ENCODE measurements at regions not wholly inside any gene's neighbourhood (a gene's known extent, or its start where the extent isn't known, plus 50 kb on each side); places are given as distances from the start of the nearest gene placed in this dataset.
"Not testable (repeated sequence)": the region's sequence is repeated elsewhere in the genome, so short reads cannot be mapped to it uniquely, and the experiment has no call there.

DNA sequence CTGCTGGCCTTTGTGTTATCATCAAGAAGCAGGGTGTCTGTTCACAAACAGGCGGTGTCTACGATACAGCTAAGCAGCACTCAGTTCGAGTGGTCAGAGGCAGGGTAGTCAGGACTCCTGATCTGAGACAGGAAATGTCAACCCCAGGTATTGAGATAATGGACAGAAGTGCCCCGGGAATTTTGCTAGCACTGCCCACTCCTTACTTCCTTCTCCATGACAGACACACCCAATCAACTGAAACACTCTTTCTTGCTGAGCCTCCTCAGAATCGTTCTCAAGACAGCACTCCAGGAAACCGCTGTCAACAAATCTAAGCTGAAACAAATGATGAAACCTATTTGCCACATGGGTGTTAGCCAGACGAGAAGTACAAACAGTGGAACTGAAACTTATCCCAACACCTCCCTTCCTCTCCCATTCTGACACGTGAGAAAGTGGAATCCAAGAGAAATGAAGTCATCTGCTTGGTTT, 109.3 kb downstream of the GTF2IRD2B start:
- not testable (repeated sequence) for H3K27ac Mint-ChIP-seq, H3K4me3 Mint-ChIP-seq, H3K27me3 Mint-ChIP-seq

DNA sequence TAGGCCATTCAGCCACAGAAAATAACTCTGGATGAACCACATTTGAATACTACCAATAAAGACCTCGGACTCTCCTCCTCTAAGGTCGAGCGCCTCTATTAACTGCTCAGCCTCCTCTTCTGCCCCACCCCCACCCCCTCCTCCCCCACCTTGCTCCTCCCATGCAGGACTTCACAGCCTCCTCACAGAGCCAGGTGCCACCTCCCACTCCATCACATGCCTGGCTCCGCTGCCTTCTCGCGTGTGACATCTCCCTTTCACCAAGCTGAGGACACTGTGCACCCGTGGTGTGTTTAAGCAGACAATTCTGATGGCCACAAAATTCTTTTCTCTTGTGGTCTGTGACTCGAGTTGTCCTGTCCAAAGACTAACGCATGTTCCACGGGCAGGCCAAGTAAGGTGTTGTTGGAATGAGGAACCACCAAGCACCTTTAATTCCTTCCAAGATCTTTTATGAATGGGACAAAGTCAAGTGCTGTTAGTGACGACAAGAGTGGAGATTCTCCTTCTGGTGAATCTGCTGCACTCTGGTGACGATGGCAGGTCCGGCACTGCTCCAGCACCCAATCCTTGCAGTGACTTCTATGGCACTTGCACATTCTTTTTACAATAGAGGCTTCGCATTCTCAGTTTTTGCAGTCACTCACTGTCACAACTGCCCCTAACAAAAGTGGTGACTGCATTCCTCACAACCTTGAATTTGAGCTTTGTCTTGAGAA, 113.1 kb downstream of the GTF2IRD2B start:
- H3K4me3 Mint-ChIP-seq; DNase-seq; ATAC-seq; H3K27ac Mint-ChIP-seq; H3K36me3 Mint-ChIP-seq; H3K27me3 Mint-ChIP-seq; CTCF ChIA-PET; H3K9me3 Mint-ChIP-seq (ENCODE audit: low read depth); H3K4me1 Mint-ChIP-seq: not testable (repeated sequence)

More for the DNA sequence above, 109.3 kb downstream of the GTF2IRD2B start:
- ATAC-seq; H3K4me1 Mint-ChIP-seq; CTCF ChIA-PET; H3K9me3 Mint-ChIP-seq (ENCODE audit: low read depth); H3K36me3 Mint-ChIP-seq; DNase-seq: not testable (repeated sequence)

DNA sequence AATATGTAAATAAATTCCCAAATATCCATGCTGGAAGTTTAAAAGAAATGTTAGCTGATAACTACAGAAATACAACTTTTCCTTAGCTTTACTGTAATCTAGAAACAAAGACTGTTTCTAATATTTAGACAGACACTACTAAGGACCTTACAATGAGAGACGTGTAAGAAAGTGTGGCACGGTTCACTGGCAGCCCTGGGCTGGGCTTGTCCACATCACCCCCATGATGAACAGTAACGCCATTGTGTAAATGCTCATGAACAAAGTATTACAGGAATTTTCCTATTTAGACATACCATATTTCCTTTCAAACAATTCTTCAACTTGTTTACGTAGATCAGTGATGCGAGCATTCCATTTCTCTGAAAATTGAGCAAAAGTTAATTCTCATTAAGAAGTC, 123.1 kb downstream of the GTF2IRD2B start:
- ATAC-seq; CTCF ChIA-PET; DNase-seq; H3K4me1 Mint-ChIP-seq; H3K4me3 Mint-ChIP-seq; H3K36me3 Mint-ChIP-seq; H3K27me3 Mint-ChIP-seq; H3K9me3 Mint-ChIP-seq (ENCODE audit: low read depth); H3K27ac Mint-ChIP-seq: not testable (repeated sequence)

DNA sequence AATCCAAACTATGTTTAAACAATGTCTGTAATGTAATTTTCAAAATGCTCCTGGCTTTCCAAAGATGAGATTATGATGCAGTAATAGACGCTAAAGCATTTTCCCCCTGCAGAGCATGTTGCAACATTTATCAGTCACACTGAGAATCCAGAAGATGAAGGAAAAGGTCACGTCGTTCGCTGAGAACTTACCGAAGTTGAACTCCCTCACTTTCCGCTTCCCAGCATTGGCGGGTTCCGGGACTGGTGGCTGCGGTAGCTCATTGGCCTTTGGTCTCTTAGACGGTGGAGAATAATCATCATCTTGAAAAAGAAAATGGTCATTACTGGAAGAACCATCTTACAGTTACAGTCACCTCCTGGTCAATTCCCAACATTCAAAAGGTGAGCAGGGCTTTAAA, 124.6 kb downstream of the GTF2IRD2B start:
- H3K36me3 Mint-ChIP-seq; H3K9me3 Mint-ChIP-seq (ENCODE audit: low read depth); H3K27me3 Mint-ChIP-seq; H3K4me3 Mint-ChIP-seq; H3K4me1 Mint-ChIP-seq; DNase-seq; H3K27ac Mint-ChIP-seq; ATAC-seq; CTCF ChIA-PET: not testable (repeated sequence)

DNA sequence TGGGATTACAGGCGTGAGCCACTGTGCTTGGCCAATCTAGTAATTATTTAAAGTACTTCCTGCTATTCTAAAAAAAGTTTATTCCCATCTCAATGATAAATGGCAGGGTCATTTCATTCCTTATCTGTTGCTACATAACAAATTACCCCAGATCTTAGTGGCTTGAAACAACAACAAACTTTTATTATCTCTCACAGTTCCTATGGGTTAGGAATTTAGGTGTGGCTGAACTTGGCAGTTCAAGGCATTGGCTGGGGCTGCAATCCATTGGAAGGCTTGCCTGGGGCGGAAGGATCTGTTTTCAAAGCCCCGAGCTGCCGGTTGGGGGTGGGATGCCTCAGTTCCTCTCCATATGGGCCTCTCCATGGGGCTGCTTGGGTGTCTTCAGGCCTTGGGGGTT, 133.7 kb downstream of the GTF2IRD2B start:
- H3K4me1 Mint-ChIP-seq; H3K27me3 Mint-ChIP-seq; H3K36me3 Mint-ChIP-seq; H3K27ac Mint-ChIP-seq; CTCF ChIA-PET; H3K4me3 Mint-ChIP-seq; H3K9me3 Mint-ChIP-seq (ENCODE audit: low read depth); ATAC-seq; DNase-seq: not testable (repeated sequence)

DNA sequence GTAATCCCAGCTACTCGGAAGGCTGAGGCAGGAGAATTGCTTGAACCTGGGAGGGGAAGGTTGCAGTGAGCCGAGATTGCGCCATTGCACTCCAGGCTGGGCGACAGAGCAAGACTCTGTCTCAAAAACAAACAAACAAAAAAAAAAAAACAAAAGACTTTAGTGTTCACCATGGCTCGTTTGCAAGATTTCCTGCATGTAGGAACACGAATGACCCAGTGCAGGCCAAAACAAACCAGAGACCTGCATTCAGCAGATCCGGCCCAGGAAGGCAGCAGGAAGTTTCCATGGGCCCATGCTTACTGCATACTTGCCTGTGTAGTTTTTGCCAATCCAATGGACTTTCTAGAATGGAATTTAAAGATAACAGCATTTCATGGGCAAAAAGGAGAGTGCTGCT, 137.2 kb downstream of the GTF2IRD2B start:
- H3K9me3 Mint-ChIP-seq (ENCODE audit: low read depth); H3K36me3 Mint-ChIP-seq; H3K27ac Mint-ChIP-seq; H3K27me3 Mint-ChIP-seq; ATAC-seq; DNase-seq; H3K4me1 Mint-ChIP-seq; CTCF ChIA-PET; H3K4me3 Mint-ChIP-seq: not testable (repeated sequence)

DNA sequence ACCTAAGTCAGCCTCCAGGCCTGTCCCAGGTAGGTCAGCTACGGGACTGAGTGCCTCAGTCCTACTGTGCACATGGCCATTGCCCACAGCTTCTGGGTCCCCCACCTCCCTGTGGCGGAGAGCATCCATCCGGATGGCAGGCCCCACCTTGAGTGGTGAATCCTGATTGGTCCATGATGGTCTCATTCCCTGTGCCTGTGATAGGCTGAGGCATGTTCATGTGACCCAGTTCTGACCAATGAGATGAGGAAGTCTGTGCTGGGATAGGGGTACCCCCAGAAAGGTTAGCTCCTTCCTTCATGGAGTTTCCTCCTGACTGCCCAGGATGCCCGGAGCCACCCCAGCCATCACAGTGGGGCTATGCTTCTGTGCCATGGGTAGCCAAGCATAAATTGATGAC, 138.2 kb downstream of the GTF2IRD2B start:
- H3K4me3 Mint-ChIP-seq; H3K36me3 Mint-ChIP-seq; H3K9me3 Mint-ChIP-seq (ENCODE audit: low read depth); ATAC-seq; H3K27ac Mint-ChIP-seq; H3K4me1 Mint-ChIP-seq; H3K27me3 Mint-ChIP-seq; CTCF ChIA-PET; DNase-seq: not testable (repeated sequence)

DNA sequence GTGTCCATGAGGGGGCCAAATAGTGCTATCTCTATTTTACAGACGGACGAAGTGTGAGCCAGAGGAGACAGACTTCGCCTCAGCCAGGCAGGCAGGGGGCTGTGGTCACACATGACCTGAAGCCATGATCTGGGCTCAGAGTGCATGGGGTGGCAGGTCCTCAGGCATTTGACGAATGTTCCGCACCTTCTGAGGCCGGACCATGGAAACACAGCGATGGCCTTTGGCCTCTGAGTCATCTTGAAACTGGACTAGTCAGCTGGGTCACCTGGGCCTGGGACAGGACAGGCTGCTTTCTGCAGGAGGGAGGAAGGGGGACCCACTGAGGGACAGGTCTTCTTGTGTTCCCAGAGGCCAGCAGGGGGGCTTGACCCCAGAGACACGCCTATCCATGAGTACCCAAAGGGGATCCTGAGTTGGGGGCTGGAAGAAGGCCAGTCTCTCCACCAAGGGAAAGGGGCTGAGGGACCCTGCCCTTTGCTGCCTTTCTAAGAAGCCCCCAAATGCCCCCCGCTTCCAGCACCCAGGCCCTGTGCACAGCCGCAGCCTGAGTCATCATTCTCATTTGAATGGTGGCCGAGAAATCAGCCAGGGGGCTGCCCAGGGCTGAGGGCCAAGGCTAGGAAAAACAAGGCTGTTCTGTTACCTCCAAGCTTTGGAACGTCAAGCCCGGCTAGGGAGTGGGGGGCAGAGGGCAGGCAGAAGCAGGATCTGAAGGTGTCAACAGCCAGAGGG, 142.9 kb downstream of the GTF2IRD2B start:
- CTCF ChIA-PET; H3K36me3 Mint-ChIP-seq; ATAC-seq; H3K27ac Mint-ChIP-seq; H3K4me1 Mint-ChIP-seq; H3K4me3 Mint-ChIP-seq; H3K9me3 Mint-ChIP-seq (ENCODE audit: low read depth); H3K27me3 Mint-ChIP-seq; DNase-seq: not testable (repeated sequence)

DNA sequence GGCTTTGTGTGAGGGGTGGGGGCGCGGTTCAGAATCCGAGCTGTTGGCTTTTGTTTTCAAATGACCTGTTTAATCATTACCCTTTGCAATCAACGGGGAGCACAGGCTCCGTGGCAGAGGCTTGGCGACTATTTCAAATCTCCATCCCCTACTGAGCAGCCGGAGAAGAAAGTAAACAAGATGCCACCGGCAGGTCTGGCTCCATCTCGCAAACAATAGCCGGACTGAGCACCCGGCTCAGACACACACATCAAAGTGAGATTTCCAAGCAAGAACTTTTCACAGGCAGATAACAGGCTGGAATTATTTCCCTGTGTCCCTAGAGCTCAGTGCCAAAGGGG, 143.4 kb downstream of the GTF2IRD2B start:
- H3K27ac Mint-ChIP-seq; H3K9me3 Mint-ChIP-seq (ENCODE audit: low read depth); H3K36me3 Mint-ChIP-seq; DNase-seq; H3K4me1 Mint-ChIP-seq; CTCF ChIA-PET; H3K27me3 Mint-ChIP-seq; ATAC-seq; H3K4me3 Mint-ChIP-seq: not testable (repeated sequence)

DNA sequence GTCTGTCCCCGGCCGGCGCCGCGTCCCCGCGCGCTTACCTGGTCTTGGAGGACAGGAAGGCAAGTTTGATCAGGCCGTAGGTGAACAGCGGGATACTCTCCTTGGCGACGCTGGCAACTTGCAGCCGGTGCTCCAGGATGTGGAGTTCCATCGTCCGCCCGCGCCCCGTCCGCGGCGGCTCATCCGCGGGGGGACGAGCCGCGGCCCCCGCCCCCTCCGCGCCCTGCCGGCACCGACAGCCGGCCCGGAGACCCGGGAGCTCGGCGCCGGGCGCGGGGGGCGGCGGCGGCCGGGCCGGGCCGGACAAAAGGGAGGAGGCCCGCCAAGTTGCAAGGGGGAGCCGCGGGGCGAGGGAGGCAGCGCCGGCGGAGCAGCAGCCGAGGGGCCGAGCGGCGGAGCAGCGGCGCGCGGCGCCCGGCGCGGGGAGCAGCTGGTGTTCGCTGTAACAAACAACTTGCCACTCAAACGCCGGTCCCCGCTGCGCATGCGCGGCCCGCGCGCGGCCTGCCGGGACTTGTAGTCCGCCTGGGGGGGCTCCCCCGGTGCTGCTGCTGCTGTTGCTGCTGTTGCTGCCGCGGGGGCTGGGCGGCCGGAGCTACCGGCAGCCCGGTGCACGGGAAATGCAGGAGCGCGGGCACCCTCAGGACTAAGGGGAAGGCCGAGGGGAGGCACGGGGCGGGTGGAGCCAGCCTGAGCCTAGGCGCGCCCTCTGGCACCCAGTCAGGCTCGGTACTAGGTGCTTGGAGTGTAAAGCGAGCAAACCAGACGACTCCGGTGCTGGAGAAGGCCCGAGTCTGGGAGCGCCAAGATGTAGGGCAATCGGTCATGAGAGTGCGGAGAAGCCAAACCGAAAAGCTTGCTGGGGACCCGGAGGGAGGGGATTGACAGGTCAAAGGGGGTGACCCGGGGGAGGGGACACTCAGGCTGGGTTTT, 145.1 kb downstream of the GTF2IRD2B start:
- H3K27me3 Mint-ChIP-seq; H3K4me1 Mint-ChIP-seq; H3K9me3 Mint-ChIP-seq (ENCODE audit: low read depth); H3K36me3 Mint-ChIP-seq; DNase-seq; CTCF ChIA-PET; H3K27ac Mint-ChIP-seq; H3K4me3 Mint-ChIP-seq: not testable (repeated sequence)
- peak; percentile 96 for ATAC-seq

DNA sequence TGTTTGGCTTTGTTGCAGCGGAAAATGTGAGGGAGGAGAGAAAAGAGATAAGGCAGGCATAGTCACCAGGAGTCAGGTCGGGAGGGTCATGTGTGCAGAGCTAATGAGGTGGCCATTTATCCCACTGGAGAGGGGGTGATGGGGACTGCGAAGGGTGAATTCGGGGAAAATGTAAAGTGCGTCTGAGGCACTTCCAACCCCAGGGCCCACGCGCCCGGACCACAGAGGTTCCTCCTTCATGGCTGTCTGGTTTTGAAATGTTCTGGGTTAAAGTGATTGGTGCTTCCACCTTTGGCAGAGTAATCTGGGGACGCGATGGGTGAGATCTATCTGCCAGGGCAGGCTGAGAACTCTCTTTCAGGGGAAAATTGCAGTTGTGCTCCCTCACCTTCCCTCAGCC, 145.9 kb downstream of the GTF2IRD2B start:
- H3K4me1 Mint-ChIP-seq; DNase-seq; H3K4me3 Mint-ChIP-seq; H3K36me3 Mint-ChIP-seq; H3K9me3 Mint-ChIP-seq (ENCODE audit: low read depth); H3K27me3 Mint-ChIP-seq; ATAC-seq; H3K27ac Mint-ChIP-seq; CTCF ChIA-PET: not testable (repeated sequence)

DNA sequence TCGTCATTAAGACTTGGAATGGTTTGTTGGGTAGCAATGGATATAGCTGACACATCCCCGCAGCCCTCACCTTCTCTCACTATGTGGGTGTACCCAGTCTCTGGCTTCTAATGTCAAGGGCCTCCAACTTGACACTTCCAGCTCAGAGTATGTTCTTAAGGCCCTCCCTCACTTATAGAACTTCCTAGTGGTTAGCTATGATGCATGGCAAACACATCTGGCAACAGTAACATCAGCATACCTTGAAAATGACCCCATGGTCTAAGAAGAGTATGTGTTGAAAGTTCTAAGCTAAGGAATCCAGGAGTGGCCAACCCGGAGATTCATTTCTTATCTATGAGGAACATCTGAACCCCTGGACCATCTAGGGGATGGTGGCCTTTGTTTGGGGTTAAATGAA, 151.2 kb downstream of the GTF2IRD2B start:
- H3K9me3 Mint-ChIP-seq (ENCODE audit: low read depth); DNase-seq; H3K27me3 Mint-ChIP-seq; H3K36me3 Mint-ChIP-seq; ATAC-seq; H3K4me1 Mint-ChIP-seq; H3K27ac Mint-ChIP-seq; H3K4me3 Mint-ChIP-seq; CTCF ChIA-PET: not testable (repeated sequence)

DNA sequence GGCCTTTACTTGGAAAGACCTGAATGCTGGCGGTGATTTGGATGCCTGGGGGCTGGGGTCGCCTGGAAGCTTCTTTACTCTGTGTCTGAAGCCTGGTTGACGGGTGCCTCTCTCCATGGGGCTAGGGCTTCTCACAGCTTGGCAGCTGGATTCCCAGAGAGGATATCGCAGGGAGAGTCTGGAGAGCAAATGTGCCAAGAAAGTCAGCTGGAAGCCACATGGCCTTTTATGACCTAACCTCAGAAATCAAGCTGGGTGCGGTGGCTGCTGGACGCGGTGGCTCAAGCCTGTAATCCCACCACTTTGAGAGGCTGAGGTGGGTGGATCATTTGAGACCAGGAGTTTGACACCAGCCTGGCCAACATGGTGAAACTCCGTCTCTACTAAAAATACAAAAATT, 147.2 kb upstream of the TRIM73 start:
- ATAC-seq; H3K4me1 Mint-ChIP-seq; H3K9me3 Mint-ChIP-seq (ENCODE audit: low read depth); H3K27ac Mint-ChIP-seq; H3K27me3 Mint-ChIP-seq; H3K36me3 Mint-ChIP-seq; H3K4me3 Mint-ChIP-seq; DNase-seq; CTCF ChIA-PET: not testable (repeated sequence)

DNA sequence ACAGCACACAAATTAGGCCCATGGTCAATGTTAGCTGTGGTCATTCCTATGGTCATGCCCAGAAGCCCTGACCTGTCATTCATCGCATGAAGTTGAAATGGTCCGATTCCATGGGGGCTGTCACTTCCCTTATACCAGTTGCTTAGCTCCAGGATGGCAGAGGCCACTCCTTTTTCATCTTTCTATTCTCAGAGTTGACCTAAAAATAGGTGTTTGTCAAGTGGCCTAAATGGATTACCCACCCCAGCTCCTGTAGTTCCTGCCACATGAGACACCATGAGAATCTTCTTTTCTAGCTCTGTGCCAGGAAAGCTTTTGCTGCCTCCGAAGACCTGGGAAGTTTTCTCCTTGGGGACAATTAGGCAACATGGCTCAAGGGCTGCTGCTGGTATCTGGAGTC, 141.2 kb upstream of the TRIM73 start:
- CTCF ChIA-PET; H3K36me3 Mint-ChIP-seq; ATAC-seq; H3K4me1 Mint-ChIP-seq; H3K9me3 Mint-ChIP-seq (ENCODE audit: low read depth); H3K4me3 Mint-ChIP-seq; H3K27me3 Mint-ChIP-seq; H3K27ac Mint-ChIP-seq; DNase-seq: not testable (repeated sequence)
